ENCODE measurements at regions not wholly inside any gene's neighbourhood (a gene's known extent, or its start where the extent isn't known, plus 50 kb on each side); places are given as distances from the start of the nearest gene placed in this dataset.

GRCh38 chr13:77377016-77377415 is 50.1 kb upstream of the MYCBP2 start:
- H3K4me3 ChIP-seq (ENCODE audit: low read depth, low read length): no peak overlapping the region
- peak; percentile 34 for DNase-seq (ENCODE audit: low read depth)
- TF ChIP-seq, protein P1, sequence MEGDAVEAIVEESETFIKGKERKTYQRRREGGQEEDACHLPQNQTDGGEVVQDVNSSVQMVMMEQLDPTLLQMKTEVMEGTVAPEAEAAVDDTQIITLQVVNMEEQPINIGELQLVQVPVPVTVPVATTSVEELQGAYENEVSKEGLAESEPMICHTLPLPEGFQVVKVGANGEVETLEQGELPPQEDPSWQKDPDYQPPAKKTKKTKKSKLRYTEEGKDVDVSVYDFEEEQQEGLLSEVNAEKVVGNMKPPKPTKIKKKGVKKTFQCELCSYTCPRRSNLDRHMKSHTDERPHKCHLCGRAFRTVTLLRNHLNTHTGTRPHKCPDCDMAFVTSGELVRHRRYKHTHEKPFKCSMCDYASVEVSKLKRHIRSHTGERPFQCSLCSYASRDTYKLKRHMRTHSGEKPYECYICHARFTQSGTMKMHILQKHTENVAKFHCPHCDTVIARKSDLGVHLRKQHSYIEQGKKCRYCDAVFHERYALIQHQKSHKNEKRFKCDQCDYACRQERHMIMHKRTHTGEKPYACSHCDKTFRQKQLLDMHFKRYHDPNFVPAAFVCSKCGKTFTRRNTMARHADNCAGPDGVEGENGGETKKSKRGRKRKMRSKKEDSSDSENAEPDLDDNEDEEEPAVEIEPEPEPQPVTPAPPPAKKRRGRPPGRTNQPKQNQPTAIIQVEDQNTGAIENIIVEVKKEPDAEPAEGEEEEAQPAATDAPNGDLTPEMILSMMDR (IDR thresholded peaks at IDR 0.05; ENCODE audit: control insufficient read depth, extremely low read depth, insufficient read depth): no peak
